Endothelial cell of umbilical vein (primary cell): ENCODE measurements at regions not wholly inside any gene's neighbourhood (a gene's known extent, or its start where the extent isn't known, plus 50 kb on each side); places are given as distances from the start of the nearest gene placed in this dataset.

ENCODE experiments used
- BruUV-seq: library from RNA; stranded (reverse); fragments of 400-500 nt; replicated peaks from 2 replicates; lab custom pipeline; 2021; lab: Mats Ljungman, UMichigan
- CTCF ChIA-PET: fragments of 300-600, 350-600 bp; sonication (Branson Sonifier 250); formaldehyde crosslinking; loops from one replicate; lab custom pipeline; 2021; ENCODE audit warnings: antibody characterized with exemption, inconsistent platforms; lab: Charles Lee
- POLR2A ChIA-PET: fragments of 300-600, 350-600 bp; sonication (Branson Sonifier 250); formaldehyde crosslinking; loops from one replicate; lab custom pipeline; 2021; ENCODE audit warnings: antibody characterized with exemption, inconsistent platforms; lab: Charles Lee
- DNase-seq: peaks from one replicate; pipeline ENCODE4 v3.0.0-alpha.2; 2011; ENCODE audit warnings: low read depth, low spot score
- FAIRE-seq: peaks from 2 replicates; lab custom pipeline; 2011; peaks lifted over from hg19 to GRCh38; lab: Jason Lieb, UNC
- H2AFZ ChIP-seq: 2 replicates; pipeline ENCODE4 v1.6.0; 2012; ENCODE audit warnings: low read depth, low read length, control low read depth, inconsistent platforms
- H3K27ac ChIP-seq: 2 replicates; pipeline ENCODE4 v1.5.1; 2011; ENCODE audit warnings: low read depth, mild to moderate bottlenecking, control low read depth, low read length, moderate library complexity; ENCODE audit not compliant: insufficient read depth
- H3K27me3 ChIP-seq, 2 experiments: 2 replicates each; pipeline versions ENCODE4 v1.6.0 to v1.6.1; 2011; ENCODE audit warnings: low read length in 2 of 2, mixed read lengths in 1 of 2; ENCODE audit not compliant: control insufficient read depth in 2 of 2, insufficient read depth in 2 of 2
- H3K36me3 ChIP-seq, 2 experiments: 2 replicates in 1 of 2; 3 replicates in 1 of 2; pipeline ENCODE4 v1.5.1; 2011; ENCODE audit warnings: low read length in 2 of 2, mild to moderate bottlenecking in 1 of 2, moderate library complexity in 1 of 2; ENCODE audit not compliant: control insufficient read depth in 2 of 2, insufficient read depth in 2 of 2; ENCODE audit errors: extremely low read depth in 1 of 2
- H3K4me1 ChIP-seq: 3 replicates; pipeline ENCODE4 v1.5.1; 2011; ENCODE audit warnings: mild to moderate bottlenecking, low read length; ENCODE audit not compliant: control insufficient read depth, insufficient read depth; ENCODE audit errors: extremely low read depth
- H3K4me2 ChIP-seq: 2 replicates; pipeline ENCODE4 v1.6.1; 2011; ENCODE audit warnings: low read length, control low read depth, mixed read lengths; ENCODE audit not compliant: insufficient read depth
- H3K4me3 ChIP-seq, 3 experiments: fragments of 200-600 bp in 1 of 3; sonication (generic), shearing (Covaris generic) in 1 of 3; replicated peaks in 1 of 3; 2 replicates each; pipeline ENCODE4 v1.5.1; 2011 to 2016; ENCODE audit warnings: control low read depth in 3 of 3, low read length in 3 of 3, mild to moderate bottlenecking in 2 of 3, inconsistent platforms in 1 of 3, low read depth in 1 of 3, moderate library complexity in 1 of 3; ENCODE audit not compliant: insufficient read depth in 1 of 3
- H3K79me2 ChIP-seq: 2 replicates; pipeline ENCODE4 v1.6.0; 2012; ENCODE audit warnings: low read length, inconsistent platforms; ENCODE audit not compliant: control insufficient read depth, insufficient read depth
- H3K9ac ChIP-seq: replicated peaks from 2 replicates; pipeline ENCODE3; 2011; ENCODE audit warnings: low read length, control low read depth; ENCODE audit not compliant: insufficient read depth; ENCODE audit errors: extremely low read depth
- H3K9me1 ChIP-seq: replicated peaks from 3 replicates; pipeline ENCODE4 v1.6.0; 2011; ENCODE audit warnings: mild to moderate bottlenecking, low read length; ENCODE audit not compliant: control insufficient read depth, insufficient read depth; ENCODE audit errors: extremely low read depth
- H3K9me3 ChIP-seq: replicated peaks from 2 replicates; pipeline ENCODE4 v1.5.1; 2012; ENCODE audit warnings: low read length, inconsistent platforms; ENCODE audit not compliant: control insufficient read depth, insufficient read depth
- H4K20me1 ChIP-seq: replicated peaks from 2 replicates; pipeline ENCODE3; 2011; ENCODE audit warnings: mild to moderate bottlenecking, low read length; ENCODE audit not compliant: control insufficient read depth, insufficient read depth; ENCODE audit errors: extremely low read depth
- EZH2 ChIP-seq: IDR thresholded peaks from 2 replicates; pipeline ENCODE4 v1.6.1; 2012; ENCODE audit warnings: borderline replicate concordance, low read depth, mild to moderate bottlenecking, moderate library complexity, low read length, inconsistent platforms; ENCODE audit not compliant: severe bottlenecking
- FOS ChIP-seq: IDR thresholded peaks from 2 replicates; pipeline ENCODE4 v1.6.1; 2011; ENCODE audit warnings: mild to moderate bottlenecking, low read length, moderate library complexity, borderline replicate concordance; ENCODE audit not compliant: insufficient read depth
- GATA2 ChIP-seq: IDR thresholded peaks from 2 replicates; pipeline ENCODE4 v1.7.0; 2011; ENCODE audit warnings: low read depth, mild to moderate bottlenecking, moderate library complexity, mixed read lengths, low read length; ENCODE audit not compliant: insufficient read length, insufficient read depth
- JUN ChIP-seq: IDR thresholded peaks from 2 replicates; pipeline ENCODE4 v1.6.1; 2011; ENCODE audit warnings: borderline replicate concordance, low read depth; ENCODE audit not compliant: insufficient read length, insufficient read depth
- MYC ChIP-seq: IDR thresholded peaks from one replicate; pipeline ENCODE4 v1.6.1; 2011; ENCODE audit warnings: mild to moderate bottlenecking, low read depth, low read length
- POLR2A ChIP-seq: IDR thresholded peaks from 2 replicates; pipeline ENCODE4 v1.6.1; 2012; ENCODE audit warnings: low read depth, mild to moderate bottlenecking, control low read depth, low read length
- POLR2AphosphoS5 ChIP-seq: IDR thresholded peaks from 2 replicates; pipeline ENCODE4 v1.6.1; 2012; ENCODE audit warnings: low read depth, mild to moderate bottlenecking, control low read depth, low read length, moderate library complexity; ENCODE audit not compliant: insufficient read depth
- dilution Hi-C: fragments of 300-500 bp; cut with MboI; formaldehyde crosslinking; loops from one replicate; pipeline ENCODE4 v1.15.0; 2019; ENCODE audit warnings: low sequenced_read_pairs; ENCODE audit not compliant: extremely low pct_ligation_motif_present
- intact Hi-C: fragments of 100-400 bp; cut with micrococcal nuclease; formaldehyde crosslinking; loops from one replicate; pipeline ENCODE4 v1.10.0; 2022
- TF ChIP-seq, protein P1 (sequence below), 2 donors: IDR thresholded peaks; 1 replicate in 1 of 2; 2 replicates in 1 of 2; pipeline ENCODE4 v1.5.1; 2011; ENCODE audit warnings: low read length in 2 of 2, mild to moderate bottlenecking in 2 of 2, moderate library complexity in 2 of 2, control low read depth in 1 of 2, inconsistent platforms in 1 of 2, low read depth in 1 of 2; ENCODE audit not compliant: insufficient read depth in 1 of 2; ENCODE audit errors: extremely low read depth in 1 of 2
- TF ChIP-seq, protein P2 (sequence below): IDR thresholded peaks from 2 replicates; pipeline ENCODE4 v1.6.1; 2011; ENCODE audit not compliant: insufficient read depth, insufficient read length

DNA sequence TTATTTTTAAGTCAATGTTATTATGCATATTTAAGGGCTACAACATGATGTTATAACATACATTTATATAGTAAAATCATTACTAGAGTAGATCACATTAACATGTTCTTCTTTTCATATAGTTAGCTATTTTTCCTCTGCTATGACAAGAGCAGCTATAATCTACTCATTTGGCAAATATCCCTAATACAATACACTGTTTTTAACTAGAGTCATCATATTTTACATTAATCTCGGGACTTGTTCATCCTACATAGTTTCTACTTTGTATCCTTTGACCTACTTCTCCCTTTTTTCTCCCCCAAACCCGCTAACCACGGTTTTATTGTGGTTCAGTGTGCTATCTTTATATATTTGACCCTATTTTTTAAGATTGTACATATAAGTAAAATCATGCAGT, 249.0 kb downstream of the EPM2A start:
- H3K9ac ChIP-seq, result no peak overlapping the region
- no peaks in the 10 kb centered on the region for H3K9me3 ChIP-seq
- H3K79me2 ChIP-seq, result no peaks in the 10 kb centered on the region
- DNase-seq, result no peak
- dilution Hi-C loops (no loop called here), intact Hi-C loops (no loop called here)
- POLR2A ChIA-PET, result no interaction called here
- no TSS peak for BruUV-seq
- TF ChIP-seq JUN (no peak), POLR2A (no peak), GATA2 (no peak), FOS (no peak), EZH2 (no peak), POLR2AphosphoS5 (no peak), MYC (no peak)
- TF ChIP-seq, protein P1, sequence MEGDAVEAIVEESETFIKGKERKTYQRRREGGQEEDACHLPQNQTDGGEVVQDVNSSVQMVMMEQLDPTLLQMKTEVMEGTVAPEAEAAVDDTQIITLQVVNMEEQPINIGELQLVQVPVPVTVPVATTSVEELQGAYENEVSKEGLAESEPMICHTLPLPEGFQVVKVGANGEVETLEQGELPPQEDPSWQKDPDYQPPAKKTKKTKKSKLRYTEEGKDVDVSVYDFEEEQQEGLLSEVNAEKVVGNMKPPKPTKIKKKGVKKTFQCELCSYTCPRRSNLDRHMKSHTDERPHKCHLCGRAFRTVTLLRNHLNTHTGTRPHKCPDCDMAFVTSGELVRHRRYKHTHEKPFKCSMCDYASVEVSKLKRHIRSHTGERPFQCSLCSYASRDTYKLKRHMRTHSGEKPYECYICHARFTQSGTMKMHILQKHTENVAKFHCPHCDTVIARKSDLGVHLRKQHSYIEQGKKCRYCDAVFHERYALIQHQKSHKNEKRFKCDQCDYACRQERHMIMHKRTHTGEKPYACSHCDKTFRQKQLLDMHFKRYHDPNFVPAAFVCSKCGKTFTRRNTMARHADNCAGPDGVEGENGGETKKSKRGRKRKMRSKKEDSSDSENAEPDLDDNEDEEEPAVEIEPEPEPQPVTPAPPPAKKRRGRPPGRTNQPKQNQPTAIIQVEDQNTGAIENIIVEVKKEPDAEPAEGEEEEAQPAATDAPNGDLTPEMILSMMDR (IDR thresholded peaks at IDR 0.05; ENCODE audit: extremely low read depth in 1 of 2, insufficient read depth in 1 of 2, low read depth in 1 of 2, low read length in 2 of 2), result no peak
- TF ChIP-seq, protein P2, sequence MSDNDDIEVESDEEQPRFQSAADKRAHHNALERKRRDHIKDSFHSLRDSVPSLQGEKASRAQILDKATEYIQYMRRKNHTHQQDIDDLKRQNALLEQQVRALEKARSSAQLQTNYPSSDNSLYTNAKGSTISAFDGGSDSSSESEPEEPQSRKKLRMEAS, result no peak
- H4K20me1 ChIP-seq, result no peaks in the 10 kb centered on the region
- no peak for FAIRE-seq
- H3K4me1 ChIP-seq, result no peaks in the 10 kb centered on the region
- no peak overlapping the region for H3K4me2 ChIP-seq
- H3K27ac ChIP-seq, result no peak overlapping the region
- H3K9me1 ChIP-seq, result no peaks in the 10 kb centered on the region
- no peak overlapping the region for H3K4me3 ChIP-seq
- no peak overlapping the region for H2AFZ ChIP-seq
- no peaks in the 10 kb centered on the region for H3K36me3 ChIP-seq
- CTCF ChIA-PET, result no interaction called here
- no peaks in the 10 kb centered on the region for H3K27me3 ChIP-seq
